MV-4-11 (cell line): ENCODE measurements at regions not wholly inside any gene's neighbourhood (a gene's known extent, or its start where the extent isn't known, plus 50 kb on each side); places are given as distances from the start of the nearest gene placed in this dataset.

Source experiments
- DNase-seq: peaks from one replicate; lab custom pipeline; 2025; lab: John Stamatoyannopoulos, UW

DNA sequence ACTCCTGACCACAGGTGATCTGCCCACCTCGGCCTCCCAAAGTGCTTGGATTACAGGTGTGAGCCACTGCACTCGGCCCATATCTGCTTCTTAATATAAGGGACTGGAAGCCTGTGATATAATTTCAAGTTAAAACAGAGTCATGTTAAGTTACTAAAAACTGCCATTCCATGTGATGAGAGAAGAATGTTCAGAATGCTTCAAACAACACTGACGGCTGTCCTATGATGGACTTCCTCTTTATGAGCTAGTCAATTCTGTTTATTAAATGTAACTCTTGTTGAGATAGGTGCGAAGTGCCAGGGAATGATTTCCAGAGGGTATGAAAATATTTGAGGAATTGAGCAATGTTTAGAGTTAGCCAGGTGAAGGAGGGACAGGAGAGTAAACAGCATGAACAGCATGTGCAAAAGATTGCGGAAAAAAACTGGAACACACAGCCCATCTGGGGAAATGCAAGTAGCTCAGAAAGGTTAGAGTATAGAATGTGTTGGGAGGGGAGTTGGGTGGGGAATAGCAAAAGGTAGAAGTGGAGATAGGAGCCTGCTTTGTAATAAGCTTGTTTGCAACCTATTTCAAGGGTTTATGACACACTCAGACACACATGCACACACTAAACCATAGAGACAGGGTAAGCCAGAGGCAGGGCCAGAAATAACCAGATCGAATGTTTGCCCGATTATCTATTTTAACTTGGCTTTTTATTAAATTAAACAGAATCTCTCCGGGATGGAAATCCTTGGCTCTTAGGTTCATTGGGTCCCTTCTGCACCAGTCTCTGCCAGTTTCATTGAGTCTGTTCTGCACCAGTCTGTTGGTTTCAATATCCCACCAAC lies 135.6 kb upstream of the COX10 start:
- DNase-seq: no peak

DNA sequence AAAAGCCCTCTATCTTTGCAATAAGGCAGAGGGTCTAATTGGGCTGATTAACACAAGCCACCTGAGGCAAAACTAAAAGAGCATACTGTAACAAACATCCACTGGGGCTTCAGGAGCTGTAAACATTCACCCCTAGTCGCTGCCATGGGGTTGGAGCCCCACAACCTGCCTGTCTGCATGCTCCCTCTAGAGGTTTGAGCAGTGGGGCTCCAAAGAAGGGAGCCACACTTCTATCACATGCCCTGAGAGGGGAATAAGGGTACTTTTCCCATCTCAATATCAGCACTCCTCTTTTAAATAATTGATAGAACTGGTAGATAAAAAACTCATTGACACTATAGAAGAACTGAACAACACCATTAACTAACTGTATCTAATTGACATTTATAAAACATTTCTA lies 130.1 kb upstream of the COX10 start:
- no peak for DNase-seq

DNA sequence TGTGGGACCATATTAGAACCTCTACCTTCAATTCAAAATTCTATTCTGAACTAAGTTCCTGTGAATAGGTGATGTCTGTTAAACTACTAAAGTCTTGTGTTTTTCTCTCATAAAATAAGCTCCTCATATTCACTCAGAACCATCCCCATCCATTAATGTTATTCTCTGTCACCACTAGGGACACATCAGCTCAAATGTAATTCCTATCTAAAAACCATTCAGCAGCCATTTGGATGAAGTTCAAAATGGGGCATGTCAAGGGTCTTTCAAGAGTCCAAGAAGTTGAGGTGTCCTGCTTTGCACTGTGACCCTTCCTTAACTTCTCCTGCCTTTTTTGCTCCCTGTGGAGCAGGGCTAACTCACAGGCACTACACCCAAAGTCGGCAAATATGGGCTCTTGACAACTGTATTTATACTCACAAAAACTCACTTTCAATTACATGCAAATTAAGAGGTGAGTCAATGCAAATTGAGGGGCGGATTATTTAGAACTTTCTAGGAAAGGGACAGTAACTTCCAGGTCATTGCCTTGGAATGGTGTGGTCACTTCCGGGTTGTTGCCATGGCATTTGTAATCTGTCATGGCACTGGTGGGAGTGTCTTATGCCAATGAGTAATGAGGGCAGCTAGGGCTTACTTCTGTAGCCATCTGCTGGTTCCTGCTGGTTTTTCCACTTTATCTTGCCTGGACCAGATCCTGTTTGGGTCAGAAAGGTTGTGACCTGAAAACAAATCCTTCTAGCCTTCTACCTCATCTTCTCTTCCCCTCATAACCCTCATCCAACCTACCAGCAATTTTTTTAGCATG lies 128.2 kb upstream of the COX10 start:
- DNase-seq: peak; percentile 50

DNA sequence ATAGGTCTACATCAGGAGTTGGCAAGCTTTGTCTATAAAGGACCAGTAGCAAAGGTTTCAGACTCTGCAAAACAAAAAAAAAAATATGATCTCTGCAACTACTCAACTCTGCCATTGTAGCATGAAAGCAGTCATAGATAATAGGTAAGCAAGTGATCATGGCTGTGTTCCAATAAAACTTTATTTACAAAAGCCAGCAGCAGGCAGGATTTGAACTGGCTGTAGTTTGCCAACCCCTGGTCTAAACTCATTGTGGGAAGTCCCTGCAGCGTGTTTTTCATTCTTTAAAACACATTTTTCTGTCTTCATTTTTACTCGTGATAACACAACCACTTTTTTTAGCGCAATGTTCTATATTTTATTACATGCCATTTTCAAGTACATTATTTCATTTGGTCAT lies 127.5 kb upstream of the COX10 start:
- no peak for DNase-seq

DNA sequence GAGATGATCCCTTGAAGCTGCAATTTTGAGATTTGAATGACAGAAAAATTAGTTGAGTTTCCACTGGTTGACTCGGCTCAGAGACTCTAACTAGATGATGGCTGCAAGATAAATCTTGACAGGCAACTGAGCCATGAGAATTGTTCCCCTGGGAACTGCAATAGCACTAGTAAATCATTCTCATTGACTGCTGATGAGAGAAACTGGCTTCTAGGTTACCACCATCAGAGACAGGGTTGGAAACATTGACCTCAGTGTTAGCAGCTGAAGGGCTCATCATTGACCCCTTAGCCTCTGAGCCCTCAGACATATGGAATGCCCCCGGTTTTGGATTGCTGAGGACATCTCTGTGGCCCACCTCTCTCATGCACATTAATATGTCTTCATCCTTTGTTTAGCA lies 125.4 kb upstream of the COX10 start:
- no peak for DNase-seq

DNA sequence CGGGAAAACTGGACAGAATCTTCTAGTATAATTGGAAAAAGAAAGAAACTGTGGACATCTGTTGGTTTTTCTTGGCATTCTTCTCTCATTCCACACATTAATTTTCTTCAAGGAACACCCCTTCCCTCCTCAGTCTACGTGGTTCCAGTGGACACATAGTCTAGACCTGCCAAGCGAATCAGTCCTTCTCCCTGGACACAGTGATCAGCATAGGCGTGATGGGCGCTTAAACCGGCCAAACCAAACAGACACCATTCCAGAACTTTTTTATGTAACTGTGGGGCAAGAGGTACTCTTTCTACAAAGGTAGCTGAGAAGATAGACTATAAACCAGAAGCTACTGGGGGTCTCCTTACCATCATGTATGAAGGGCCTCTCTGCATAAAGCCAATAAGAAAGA lies 121.8 kb upstream of the COX10 start:
- no peak for DNase-seq

DNA sequence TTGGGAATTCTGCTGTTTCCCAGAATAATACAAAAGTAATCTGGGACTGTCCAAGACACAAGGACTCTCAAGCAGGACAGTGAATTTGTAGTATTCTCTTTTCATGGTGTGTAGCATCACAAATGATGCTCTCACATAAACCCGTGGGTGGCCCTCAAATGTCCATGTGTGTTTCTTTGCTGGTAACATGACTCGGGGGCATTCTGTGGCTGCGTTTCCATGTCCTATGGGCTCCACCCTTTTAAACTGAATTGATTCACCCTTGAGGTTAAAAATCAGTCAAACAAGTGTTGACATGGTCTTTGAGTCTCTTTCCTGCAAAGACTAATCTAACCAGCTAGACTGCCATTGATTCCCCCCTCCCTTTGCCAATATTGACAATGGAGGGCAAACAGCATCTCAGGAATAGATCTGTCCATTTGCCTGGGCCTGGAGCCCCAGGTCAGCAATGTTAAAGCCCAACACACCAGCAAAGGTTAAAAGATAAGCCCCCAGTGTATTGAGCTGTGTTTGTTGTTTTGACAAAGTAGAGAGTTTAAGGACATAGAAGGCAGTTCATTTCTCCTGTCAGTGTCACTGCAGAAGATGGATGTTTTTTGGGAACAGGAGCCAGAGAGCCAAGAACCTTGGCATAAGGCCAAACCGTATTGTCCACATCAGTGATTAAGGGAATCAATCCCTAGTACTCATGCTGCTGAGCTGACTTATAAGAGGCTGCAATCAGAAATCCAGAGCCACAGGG lies 117.1 kb upstream of the COX10 start:
- no peak for DNase-seq

DNA sequence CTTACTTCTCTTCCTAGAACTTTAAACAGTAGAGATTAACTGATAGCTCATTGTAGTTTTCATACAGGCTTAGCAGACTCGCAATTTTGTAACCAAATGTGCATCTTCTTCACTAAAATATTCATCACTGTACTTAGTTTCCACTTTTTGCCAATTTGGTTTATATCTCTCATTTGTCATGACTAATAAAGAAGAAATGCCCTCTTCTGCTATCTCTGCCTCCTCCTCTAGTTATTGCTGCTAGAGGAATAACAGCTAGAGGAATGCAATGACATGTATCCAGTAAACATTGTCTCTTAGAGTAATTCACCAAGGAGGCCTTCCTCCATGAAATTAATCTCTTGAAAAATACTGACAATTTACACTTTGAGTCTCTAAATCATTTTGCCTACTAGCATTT lies 115.5 kb upstream of the COX10 start:
- DNase-seq: no peak

DNA sequence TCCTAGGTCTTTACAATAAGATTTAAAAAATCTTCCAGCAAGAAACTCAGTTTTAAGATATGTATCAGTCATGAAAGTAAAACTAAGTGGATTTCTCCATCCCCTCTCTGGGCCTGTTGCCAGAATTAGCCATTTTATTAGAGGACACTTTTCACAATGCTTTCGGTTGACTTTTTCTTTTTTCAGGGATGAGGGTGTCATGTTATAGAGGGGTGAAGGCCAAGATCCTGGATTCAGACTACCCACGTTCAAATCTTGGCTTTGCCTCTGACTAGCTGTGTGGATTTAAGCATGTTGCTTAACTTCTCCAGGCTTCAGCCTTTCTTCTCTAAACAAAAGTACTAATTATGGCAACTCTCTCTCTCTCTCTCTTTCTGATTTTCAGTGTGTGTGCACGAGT lies 111.7 kb upstream of the COX10 start:
- no peak for DNase-seq

DNA sequence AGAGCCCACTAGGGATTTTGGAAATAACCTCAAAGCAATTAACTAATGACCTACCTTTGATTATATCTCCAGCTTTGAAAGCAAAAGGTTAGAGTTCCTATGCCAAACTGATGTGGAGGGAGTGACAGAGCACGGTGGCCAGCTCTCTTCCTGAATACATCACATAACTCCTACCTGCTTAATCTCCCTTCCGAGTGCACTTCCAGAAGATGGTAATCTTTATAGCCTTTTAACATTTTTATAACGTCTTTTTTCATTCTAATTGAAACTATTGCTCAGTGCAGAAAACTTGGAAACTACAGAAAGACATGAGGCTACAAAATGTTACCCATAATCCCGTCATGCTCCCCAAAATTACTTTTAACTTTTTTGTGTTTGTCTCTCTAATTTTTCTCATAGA lies 110.5 kb upstream of the COX10 start:
- DNase-seq: no peak

DNA sequence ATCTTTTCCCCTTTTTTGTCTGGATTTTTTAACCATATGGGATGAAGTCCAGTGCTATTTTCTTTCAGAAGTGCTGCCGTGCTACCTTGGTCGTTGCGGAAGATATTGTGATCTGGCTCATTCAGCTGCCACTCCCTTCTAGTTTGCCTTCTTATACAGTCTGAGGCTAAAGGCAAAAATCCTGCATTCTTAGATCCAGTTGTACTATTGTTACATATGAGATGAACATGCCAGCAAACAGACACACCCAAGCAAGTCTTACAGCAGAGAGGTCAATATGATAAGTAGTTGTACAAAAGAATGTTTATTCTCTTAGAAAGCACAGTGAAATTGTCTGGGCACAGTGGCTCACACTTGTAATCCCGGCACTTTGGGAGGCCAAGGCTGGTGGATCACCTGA lies 108.0 kb upstream of the COX10 start:
- DNase-seq: no peak

DNA sequence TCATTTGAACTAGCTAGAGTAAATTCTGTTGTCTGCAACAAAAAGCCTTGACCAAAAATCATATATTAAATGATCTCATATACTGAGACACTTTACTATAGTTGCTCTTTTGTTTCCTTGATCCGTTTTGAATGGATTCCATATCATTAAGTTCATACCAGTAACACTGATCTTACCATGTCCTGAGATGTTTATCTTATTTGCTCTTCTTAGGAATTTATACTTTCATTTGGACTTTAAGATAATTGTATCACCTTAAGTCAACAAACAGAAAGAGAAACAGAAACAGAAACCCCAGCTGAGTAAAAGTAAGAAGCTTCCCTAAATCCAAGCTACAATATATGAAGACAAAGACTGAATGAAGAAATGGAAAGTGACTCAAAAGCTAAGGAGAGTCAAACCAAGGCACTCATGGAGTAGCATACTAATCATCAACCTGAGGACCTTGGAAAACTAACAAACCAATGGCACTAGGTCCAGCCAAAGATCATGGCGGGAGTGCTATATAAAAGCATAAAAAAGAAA lies 106.5 kb upstream of the COX10 start:
- peak; percentile 32 for DNase-seq

DNA sequence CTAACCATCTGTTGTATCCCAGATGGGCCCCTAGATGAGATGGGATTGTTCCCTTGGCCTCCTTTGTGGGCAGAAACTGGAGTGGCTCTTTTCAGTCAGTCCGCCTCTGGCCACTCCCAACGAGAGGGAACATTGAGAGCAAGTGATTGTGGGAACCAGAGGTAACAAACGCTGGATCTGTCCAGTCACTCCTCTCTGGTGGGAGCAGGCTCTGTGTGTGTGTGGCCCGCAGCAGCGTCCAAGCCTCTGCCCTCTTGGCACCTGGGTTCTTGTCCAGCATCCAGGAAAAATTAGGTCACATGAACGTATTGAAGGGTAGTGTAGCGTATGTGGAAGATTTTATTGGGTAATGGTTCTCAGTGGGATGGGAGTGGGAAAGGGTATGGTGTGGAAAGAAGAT lies 101.9 kb upstream of the COX10 start:
- no peak for DNase-seq

DNA sequence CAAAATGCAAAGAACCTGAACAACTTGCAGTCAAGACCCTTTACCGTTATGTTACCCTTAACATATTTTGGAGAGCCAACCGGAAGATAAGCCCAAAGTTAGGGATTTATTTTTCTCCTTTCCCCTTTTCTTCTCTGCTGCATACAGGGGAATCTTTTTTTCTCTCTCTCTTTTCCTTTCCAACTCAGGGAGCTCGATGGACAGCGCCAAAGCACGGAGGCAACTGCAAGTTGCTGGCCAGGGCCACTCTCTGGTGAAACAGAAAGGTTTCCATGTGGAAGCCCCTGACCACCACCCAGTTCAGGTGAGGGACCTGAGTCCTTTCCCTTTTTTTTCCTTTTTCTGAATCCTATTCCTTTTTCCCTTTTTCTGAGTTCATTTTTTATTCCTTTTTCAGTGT lies 98.8 kb upstream of the COX10 start:
- no peak for DNase-seq

DNA sequence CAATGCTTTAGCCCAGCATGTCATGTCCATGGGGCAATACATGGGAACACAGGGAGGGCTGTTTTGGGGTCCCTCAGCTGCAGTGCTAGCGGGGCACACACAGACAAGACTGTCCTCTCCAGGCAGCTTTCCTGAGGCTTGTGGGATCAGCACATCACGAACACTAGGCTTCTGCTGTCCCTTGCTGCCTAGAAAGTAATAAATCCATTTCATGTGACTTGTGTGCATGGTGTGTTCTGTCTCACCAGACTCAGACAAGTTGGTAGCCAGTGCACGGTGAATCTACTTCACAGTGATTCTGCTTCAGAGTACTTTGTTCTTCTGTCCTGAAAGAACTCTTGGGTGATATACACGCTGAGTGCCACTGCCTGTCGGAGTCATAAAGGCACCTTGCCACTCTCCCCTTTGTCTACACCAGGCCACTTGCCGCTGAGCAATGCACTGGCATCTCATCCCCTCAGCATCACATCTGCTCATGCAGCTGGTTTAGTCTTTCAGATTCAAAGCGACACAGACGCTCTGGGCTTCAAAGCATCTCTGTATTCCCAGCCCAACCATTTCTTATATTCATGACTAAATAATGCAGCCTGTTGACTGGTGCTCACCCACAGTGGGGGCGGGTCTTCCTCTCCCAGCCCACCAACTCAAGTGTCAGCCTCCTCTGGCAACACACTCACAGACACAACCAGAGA lies 95.2 kb upstream of the COX10 start:
- DNase-seq: no peak

DNA sequence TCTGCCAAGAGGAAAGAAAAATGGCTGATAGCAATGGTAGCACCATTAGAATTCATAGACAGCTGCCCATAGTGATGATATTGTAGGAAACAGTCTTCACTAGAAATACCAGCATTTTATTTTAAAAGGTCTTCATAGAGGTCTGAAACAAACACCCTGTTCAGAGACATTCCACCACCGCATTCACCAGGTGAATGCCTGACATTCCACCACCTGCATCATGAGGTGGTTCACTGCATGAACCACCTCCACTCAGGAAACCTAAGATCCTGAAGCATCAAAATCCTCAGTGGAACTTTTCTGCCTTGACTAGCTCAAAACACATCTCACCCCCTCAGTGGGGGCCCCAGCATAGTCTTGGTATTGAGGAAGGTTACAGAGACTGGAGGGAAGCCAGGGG lies 91.5 kb upstream of the COX10 start:
- DNase-seq: no peak

DNA sequence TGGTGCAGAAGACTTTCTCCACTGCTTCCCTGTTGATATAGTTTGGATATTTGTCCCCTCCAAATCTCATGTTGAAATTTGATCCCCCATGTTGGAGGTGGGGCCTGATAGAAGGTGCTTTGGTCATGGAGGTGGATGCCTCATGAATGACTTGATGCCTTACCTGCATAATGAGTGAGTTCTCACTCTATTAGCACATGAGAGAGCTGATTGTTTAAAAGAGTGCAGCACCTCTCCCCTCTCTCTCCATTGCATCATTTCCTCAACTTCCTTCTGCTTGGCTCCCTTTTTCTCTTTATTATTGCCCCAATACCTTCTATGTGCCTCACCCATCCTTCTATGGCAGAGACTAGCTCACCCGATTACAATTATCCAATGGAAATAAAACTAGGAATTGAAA lies 90.8 kb upstream of the COX10 start:
- DNase-seq: no peak

DNA sequence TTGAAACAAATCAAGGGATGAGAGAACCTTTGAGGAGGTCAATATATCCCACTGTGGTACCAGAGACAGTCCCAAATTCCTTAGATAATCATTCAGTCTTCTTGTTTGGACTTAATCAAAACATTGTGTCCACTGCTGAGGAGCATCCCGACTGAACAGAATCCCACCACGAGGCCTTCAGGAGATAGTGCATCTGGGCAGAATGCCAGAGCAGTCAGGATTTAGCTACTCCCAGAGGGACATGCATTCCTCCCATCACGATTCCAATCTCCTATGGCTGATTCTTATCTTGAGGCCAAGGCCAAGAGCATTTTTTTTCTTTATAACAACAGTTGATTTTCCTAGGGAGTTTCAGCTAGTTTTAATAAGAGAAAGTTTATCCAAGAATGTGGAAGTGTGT lies 87.4 kb upstream of the COX10 start:
- DNase-seq: no peak

DNA sequence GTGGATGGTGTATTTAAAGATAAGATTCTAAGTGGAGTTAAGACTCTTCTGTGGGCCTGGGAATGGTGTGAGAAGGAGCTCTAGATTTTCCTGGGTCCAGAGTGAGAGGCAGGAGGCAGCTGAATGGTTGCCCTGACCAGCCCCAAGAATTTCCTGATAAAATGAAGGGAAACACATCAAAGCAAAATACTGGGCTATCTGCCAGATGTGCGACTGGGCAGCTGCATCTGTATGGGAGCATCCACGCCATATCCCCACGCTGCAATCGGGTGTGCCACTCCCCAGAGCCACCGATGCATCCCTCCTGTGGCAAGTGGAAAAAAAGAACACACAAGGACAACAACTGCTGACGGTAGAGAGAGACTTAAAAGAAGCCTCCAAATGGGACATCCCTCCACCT lies 84.3 kb upstream of the COX10 start:
- no peak for DNase-seq

DNA sequence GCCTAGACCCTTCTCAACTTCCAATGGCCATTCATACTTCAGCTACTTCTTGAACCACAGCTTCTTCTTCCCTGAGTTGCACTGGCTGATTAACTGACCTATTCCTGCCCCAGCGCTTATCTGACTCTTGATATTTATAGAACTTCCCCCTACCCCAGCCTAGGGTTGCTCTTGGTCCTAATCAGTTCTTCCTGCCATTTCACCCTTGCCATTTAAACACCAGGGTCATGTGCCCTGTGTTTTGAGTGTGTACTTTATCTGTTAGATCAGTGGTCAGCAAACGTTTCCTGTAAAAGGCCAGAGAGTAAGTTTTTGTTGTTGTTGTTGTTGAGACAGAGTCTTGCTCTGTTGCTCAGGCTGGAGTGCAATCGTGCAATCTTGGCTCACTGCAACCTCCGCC lies 82.4 kb upstream of the COX10 start:
- DNase-seq: peak; percentile 16

DNA sequence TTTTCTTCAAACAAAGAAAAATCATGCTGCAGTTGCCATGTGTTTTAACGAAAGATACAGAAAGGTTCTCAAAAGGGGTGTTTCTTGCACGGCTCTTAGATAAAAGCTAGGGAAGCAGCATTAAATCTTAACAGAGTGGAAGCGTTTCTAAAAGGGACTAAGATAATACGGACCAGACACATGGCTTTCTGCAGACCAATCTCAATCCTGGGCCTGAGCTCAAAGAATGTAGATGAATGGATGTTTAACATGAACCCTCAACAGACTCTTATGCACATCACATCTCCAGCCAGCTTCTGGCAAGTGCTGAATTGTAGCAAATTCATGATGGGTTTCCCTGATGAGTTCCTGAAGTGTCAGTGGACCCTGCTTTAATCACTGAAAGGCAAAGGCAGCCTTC lies 80.2 kb upstream of the COX10 start:
- DNase-seq: no peak

DNA sequence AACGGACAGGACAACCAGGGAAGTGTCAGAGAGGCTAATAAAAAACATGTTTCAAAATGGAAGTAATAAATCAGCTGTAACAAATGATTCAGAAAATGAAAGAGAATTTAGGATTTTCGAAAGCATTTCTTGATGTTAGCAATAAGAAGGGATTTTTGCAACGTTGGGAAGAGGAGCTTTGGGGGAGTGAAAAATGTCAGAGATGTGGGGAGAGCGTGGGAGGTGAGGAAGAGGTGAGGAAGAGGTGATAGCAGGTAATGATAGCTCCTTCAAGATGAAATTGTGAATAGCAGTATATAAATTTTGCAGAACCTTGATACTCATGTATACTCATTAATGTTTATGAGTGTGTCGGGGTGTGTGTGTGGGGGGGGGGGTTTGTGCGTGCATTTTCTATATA lies 76.2 kb upstream of the COX10 start:
- DNase-seq: no peak
